ENCODE measurements at regions not wholly inside any gene's neighbourhood (a gene's known extent, or its start where the extent isn't known, plus 50 kb on each side); places are given as distances from the start of the nearest gene placed in this dataset.

GRCh38 chr3:34261001-34261385 is 462.6 kb downstream of the PDCD6IP start:
- Histone ChIP-seq H2AFZ (ENCODE audit: low read depth, low read length) (no peak overlapping the region), H4K20me1 (ENCODE audit: insufficient read depth) (no peaks in the 10 kb centered on the region), H3K27me3 (ENCODE audit: insufficient read depth, low read depth, low read length) (no peaks in the 10 kb centered on the region), H3K4me3 (ENCODE audit: low read length) (no peak overlapping the region), H3K36me3 (ENCODE audit: insufficient read depth, low read length) (no peaks in the 10 kb centered on the region), H3K4me2 (ENCODE audit: low read length) (no peak overlapping the region), H3K79me2 (replicated peaks; ENCODE audit: insufficient read depth, low read length) (no peaks in the 10 kb centered on the region), H3K9me3 (ENCODE audit: low read length) (no peaks in the 10 kb centered on the region), H3K9ac (ENCODE audit: low read length) (no peak overlapping the region), H3K27ac (ENCODE audit: low read length) (no peak overlapping the region), H3F3A (ENCODE audit: insufficient read depth, low read length, poor library complexity, severe bottlenecking) (no peaks in the 10 kb centered on the region), H3K9me2 (ENCODE audit: insufficient read depth, low read length) (no peaks in the 10 kb centered on the region)
- no peak for TF ChIP-seq TAF1 (IDR thresholded peaks at IDR 0.05; ENCODE audit: low read depth)
- TF ChIP-seq EP300 (conservative IDR thresholded peaks at IDR 0.05; ENCODE audit: poor library complexity, severe bottlenecking) = no peak
- no peak for TF ChIP-seq SMC3 (conservative IDR thresholded peaks at IDR 0.05; ENCODE audit: poor library complexity)
- TF ChIP-seq RAD21 (conservative IDR thresholded peaks at IDR 0.05) = no peak
- TF ChIP-seq EZH2 (IDR thresholded peaks at IDR 0.05; ENCODE audit: borderline replicate concordance, insufficient read depth, low read length, poor library complexity, severe bottlenecking) = no peak
- no peak for TF ChIP-seq REST (IDR thresholded peaks at IDR 0.05; ENCODE audit: borderline replicate concordance)
- TF ChIP-seq POLR2AphosphoS5 (IDR thresholded peaks at IDR 0.05) = no peak
- TF ChIP-seq CTCF (IDR thresholded peaks at IDR 0.05; ENCODE audit: poor library complexity, severe bottlenecking) = no peak
- no peak for TF ChIP-seq MXI1 (conservative IDR thresholded peaks at IDR 0.05; ENCODE audit: poor library complexity, severe bottlenecking)

GRCh38 chr3:34263101-34263621 is 464.7 kb downstream of the PDCD6IP start:
- H3K27me3 ChIP-seq (ENCODE audit: insufficient read depth, low read depth, low read length) = no peaks in the 10 kb centered on the region
- no peak for TF ChIP-seq TAF1 (IDR thresholded peaks at IDR 0.05; ENCODE audit: low read depth)
- no peak for TF ChIP-seq EP300 (conservative IDR thresholded peaks at IDR 0.05; ENCODE audit: poor library complexity, severe bottlenecking)
- TF ChIP-seq MXI1 (conservative IDR thresholded peaks at IDR 0.05; ENCODE audit: poor library complexity, severe bottlenecking) = no peak
- no peak for TF ChIP-seq RAD21 (conservative IDR thresholded peaks at IDR 0.05)
- no peak overlapping the region for H3K27ac ChIP-seq (ENCODE audit: low read length)
- H3K36me3 ChIP-seq (ENCODE audit: insufficient read depth, low read length) = no peaks in the 10 kb centered on the region
- no peak overlapping the region for H3K4me2 ChIP-seq (ENCODE audit: low read length)
- H3K79me2 ChIP-seq (replicated peaks; ENCODE audit: insufficient read depth, low read length) = no peaks in the 10 kb centered on the region
- H3F3A ChIP-seq (ENCODE audit: insufficient read depth, low read length, poor library complexity, severe bottlenecking) = no peaks in the 10 kb centered on the region
- no peaks in the 10 kb centered on the region for H3K9me3 ChIP-seq (ENCODE audit: low read length)
- H3K9me2 ChIP-seq (ENCODE audit: insufficient read depth, low read length) = no peaks in the 10 kb centered on the region
- no peak overlapping the region for H3K9ac ChIP-seq (ENCODE audit: low read length)
- H4K20me1 ChIP-seq (ENCODE audit: insufficient read depth) = no peaks in the 10 kb centered on the region
- no peak overlapping the region for H2AFZ ChIP-seq (ENCODE audit: low read depth, low read length)
- H3K4me3 ChIP-seq (ENCODE audit: low read length) = no peak overlapping the region

Measured in neural cell (in vitro differentiated cells).